Endodermal cell (in vitro differentiated cells): ENCODE measurements at regions not wholly inside any gene's neighbourhood (a gene's known extent, or its start where the extent isn't known, plus 50 kb on each side); places are given as distances from the start of the nearest gene placed in this dataset.

Source experiments
- DNase-seq: peaks from one replicate; pipeline ENCODE4 v3.0.0-alpha.2; 2017
- H3K27ac ChIP-seq: 2 replicates; pipeline ENCODE4 v1.5.1; 2013; ENCODE audit warnings: mild to moderate bottlenecking, low read depth, low read length, moderate library complexity
- H3K27me3 ChIP-seq: 2 replicates; pipeline ENCODE4 v1.6.1; 2013; ENCODE audit warnings: mild to moderate bottlenecking, low read length, moderate library complexity; ENCODE audit not compliant: insufficient read depth, control insufficient read depth, poor library complexity, severe bottlenecking
- H3K36me3 ChIP-seq: 2 replicates; pipeline ENCODE4 v1.7.0; 2013; ENCODE audit warnings: mild to moderate bottlenecking, low read length, moderate library complexity; ENCODE audit not compliant: control insufficient read depth, insufficient read depth
- H3K4me1 ChIP-seq: one replicate; pipeline ENCODE4 v1.7.0; 2013; ENCODE audit warnings: low read length; ENCODE audit not compliant: control insufficient read depth, insufficient read depth
- H3K4me3 ChIP-seq: 2 replicates; pipeline ENCODE4 v1.5.1; 2013; ENCODE audit warnings: mild to moderate bottlenecking, low read length, moderate library complexity
- H3K9ac ChIP-seq: 2 replicates; pipeline ENCODE4 v1.6.1; 2013; ENCODE audit warnings: mild to moderate bottlenecking, low read length, moderate library complexity; ENCODE audit not compliant: poor library complexity, severe bottlenecking; ENCODE audit errors: extremely low read depth
- H3K9me3 ChIP-seq: 2 replicates; pipeline ENCODE4 v1.6.1; 2013; ENCODE audit warnings: mild to moderate bottlenecking, low read length, moderate library complexity; ENCODE audit not compliant: control insufficient read depth
- H3K27ac Mint-ChIP-seq: 2 replicates; pipeline ENCODE4 v1.8.0; 2020; ENCODE audit warnings: mixed read lengths
- H3K27me3 Mint-ChIP-seq: 2 replicates; pipeline ENCODE4 v1.8.0; 2021; ENCODE audit warnings: mild to moderate bottlenecking, mixed read lengths; ENCODE audit not compliant: insufficient read depth
- H3K36me3 Mint-ChIP-seq: 2 replicates; pipeline ENCODE4 v1.8.0; 2020; ENCODE audit warnings: low read depth, mixed read lengths
- H3K4me1 Mint-ChIP-seq: 2 replicates; pipeline ENCODE4 v1.8.0; 2020; ENCODE audit warnings: mixed read lengths
- H3K4me3 Mint-ChIP-seq: 2 replicates; pipeline ENCODE4 v1.8.0; 2020; ENCODE audit warnings: mild to moderate bottlenecking, moderate library complexity, mixed read lengths
- H3K9me3 Mint-ChIP-seq: 2 replicates; pipeline ENCODE4 v1.8.0; 2020; ENCODE audit warnings: mild to moderate bottlenecking, mixed read lengths
- WGBS, 2 experiments: methylation state at CpG; one replicate each; pipeline versions ENCODE4 v1.1.5 to v1.1.7; 2013; ENCODE audit warnings: missing lambda C conversion rate in 2 of 2, mixed read lengths in 1 of 2; ENCODE audit not compliant: insufficient coverage in 1 of 2, insufficient read length in 1 of 2; 5-methylcytosine and 5-hydroxymethylcytosine counted together
- TF ChIP-seq, protein P1 (sequence below): fragments of 200-600 bp; sonication (generic); conservative IDR thresholded peaks from 2 replicates; pipeline ENCODE4 v1.5.0; 2021; ENCODE audit warnings: antibody characterized with exemption, mild to moderate bottlenecking

DNA sequence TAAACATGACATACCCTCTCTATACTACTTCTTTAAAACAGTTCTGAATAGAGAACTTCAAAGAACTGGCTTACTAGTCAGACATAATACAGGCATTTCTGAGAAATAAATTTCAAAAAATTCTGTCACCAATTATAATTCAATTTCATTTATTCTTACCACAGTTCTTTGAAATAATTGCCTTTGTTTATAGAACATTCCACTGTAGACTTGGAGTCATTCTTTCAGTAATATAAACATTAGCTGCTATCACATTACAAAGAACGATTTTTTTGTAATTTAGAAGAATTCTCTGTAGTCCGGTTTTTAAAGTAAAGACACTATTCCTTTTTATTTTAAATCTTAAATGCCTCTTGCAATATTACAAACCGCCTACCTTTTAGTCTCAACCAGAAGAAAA lies 146.4 kb upstream of the COL11A1 start:
- Mint-ChIP-seq H3K36me3 (no peaks in the 10 kb centered on the region), H3K4me1 (peaks cover 11% of the 10 kb centered on the region), H3K27me3 (no peaks in the 10 kb centered on the region), H3K4me3 (no peak overlapping the region), H3K9me3 (no peaks in the 10 kb centered on the region), H3K27ac (no peak overlapping the region)
- Histone ChIP-seq H3K36me3 (no peaks in the 10 kb centered on the region), H3K9me3 (peaks cover 6% of the 10 kb centered on the region), H3K4me3 (no peak overlapping the region), H3K9ac (no peak overlapping the region), H3K27me3 (no peaks in the 10 kb centered on the region), H3K4me1 (no peaks in the 10 kb centered on the region), H3K27ac (no peak overlapping the region)
- TF ChIP-seq, protein P1, sequence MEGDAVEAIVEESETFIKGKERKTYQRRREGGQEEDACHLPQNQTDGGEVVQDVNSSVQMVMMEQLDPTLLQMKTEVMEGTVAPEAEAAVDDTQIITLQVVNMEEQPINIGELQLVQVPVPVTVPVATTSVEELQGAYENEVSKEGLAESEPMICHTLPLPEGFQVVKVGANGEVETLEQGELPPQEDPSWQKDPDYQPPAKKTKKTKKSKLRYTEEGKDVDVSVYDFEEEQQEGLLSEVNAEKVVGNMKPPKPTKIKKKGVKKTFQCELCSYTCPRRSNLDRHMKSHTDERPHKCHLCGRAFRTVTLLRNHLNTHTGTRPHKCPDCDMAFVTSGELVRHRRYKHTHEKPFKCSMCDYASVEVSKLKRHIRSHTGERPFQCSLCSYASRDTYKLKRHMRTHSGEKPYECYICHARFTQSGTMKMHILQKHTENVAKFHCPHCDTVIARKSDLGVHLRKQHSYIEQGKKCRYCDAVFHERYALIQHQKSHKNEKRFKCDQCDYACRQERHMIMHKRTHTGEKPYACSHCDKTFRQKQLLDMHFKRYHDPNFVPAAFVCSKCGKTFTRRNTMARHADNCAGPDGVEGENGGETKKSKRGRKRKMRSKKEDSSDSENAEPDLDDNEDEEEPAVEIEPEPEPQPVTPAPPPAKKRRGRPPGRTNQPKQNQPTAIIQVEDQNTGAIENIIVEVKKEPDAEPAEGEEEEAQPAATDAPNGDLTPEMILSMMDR = no peak
- DNase-seq = no peak
- 94% methylated on average over 2 of the region's 3 CpGs; no CpG with 5 or more reads in 1 of the 2 experiments for WGBS, 2 experiments

DNA sequence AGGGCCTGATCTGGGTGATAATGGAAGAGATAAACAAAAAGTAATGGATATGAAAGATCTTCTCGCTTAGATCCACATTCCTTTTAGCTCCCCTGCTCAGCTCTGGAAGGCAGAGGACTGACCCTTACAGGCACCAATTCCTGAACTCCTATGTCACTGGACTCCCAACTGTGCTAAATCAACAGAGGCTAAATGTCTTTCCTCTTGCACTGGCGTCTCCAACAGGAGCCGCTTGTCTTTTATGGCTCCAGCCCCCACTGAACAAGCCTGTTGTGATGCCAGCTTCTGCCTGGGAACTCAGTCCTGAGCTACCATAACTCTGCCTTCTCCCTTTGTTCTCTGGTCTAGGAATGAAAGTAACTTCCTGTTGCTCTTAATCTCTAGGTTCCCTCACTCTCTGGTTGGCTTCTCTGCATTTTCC lies 142.1 kb upstream of the COL11A1 start:
- Histone ChIP-seq H3K9me3 (peaks cover 6% of the 10 kb centered on the region), H3K4me3 (peak overlapping the region; percentile 8), H3K9ac (peak overlapping the region; percentile 6), H3K27me3 (no peaks in the 10 kb centered on the region), H3K27ac (peak overlapping the region; percentile 71), H3K4me1 (no peaks in the 10 kb centered on the region), H3K36me3 (no peaks in the 10 kb centered on the region)
- TF ChIP-seq, protein P1 = no peak
- Mint-ChIP-seq H3K27me3 (no peaks in the 10 kb centered on the region), H3K27ac (peak overlapping the region; percentile 96), H3K9me3 (no peaks in the 10 kb centered on the region), H3K4me3 (no peak overlapping the region), H3K36me3 (no peaks in the 10 kb centered on the region), H3K4me1 (peaks cover 15% of the 10 kb centered on the region)
- DNase-seq = peak; percentile 84
- 15 to 18% methylated on average over 2 to 3 of the region's 3 CpGs for WGBS, 2 experiments

DNA sequence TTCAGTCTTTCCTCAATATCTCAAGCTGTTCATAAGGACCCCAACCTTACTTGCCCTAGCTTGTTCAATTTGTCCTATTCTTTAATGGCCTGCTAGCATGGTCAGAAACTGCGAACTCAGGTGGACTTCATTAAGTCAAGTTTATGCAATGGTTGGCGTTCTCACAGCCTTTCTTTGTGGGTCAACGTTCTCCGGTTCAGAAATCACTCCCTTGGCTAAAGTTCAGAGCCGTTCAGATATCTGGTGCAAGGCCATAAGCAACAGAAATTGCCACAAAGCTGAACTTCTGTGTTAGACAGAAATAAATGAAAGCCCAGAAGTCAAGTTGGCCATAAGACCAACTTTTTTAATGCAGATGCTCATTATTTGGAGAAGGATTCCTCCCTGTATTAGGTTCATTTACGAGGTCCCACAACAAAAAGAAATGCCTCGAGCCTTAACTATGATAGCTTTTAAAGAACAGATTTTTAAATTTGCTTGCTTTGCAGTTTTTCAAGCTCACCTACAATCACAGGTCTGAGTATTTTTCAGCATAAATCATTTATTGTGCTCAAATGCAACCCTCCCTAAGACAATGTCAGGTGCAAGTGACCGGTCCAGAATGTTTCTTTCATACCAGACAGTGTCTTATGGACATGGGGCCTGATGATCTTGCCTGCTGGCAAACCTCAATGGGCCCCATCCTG lies 140.2 kb upstream of the COL11A1 start:
- H3K4me3 Mint-ChIP-seq = no peak overlapping the region

More for the DNA sequence above, 140.2 kb upstream of the COL11A1 start:
- H3K36me3 ChIP-seq = no peaks in the 10 kb centered on the region
- peaks cover 15% of the 10 kb centered on the region for H3K4me1 Mint-ChIP-seq
- H3K9ac ChIP-seq = no peak overlapping the region
- TF ChIP-seq, protein P1 = no peak
- WGBS, 2 experiments = 92 to 94% methylated on average over 7 to 8 of the region's 8 CpGs
- H3K27ac Mint-ChIP-seq = no peak overlapping the region
- no peak overlapping the region for H3K4me3 ChIP-seq
- H3K27me3 ChIP-seq = no peaks in the 10 kb centered on the region
- H3K27me3 Mint-ChIP-seq = no peaks in the 10 kb centered on the region
- H3K9me3 ChIP-seq = peaks cover 6% of the 10 kb centered on the region
- H3K4me1 ChIP-seq = no peaks in the 10 kb centered on the region
- no peak for DNase-seq
- H3K9me3 Mint-ChIP-seq = no peaks in the 10 kb centered on the region
- no peak overlapping the region for H3K27ac ChIP-seq
- H3K36me3 Mint-ChIP-seq = no peaks in the 10 kb centered on the region
